NCI-H1092 (cell line): ENCODE measurements at regions not wholly inside any gene's neighbourhood (a gene's known extent, or its start where the extent isn't known, plus 50 kb on each side); places are given as distances from the start of the nearest gene placed in this dataset.

Experiments
- DNase-seq: peaks from one replicate; lab custom pipeline; 2025; lab: John Stamatoyannopoulos, UW

- DNase-seq = no peak
These were observed 182.2 kb upstream of the PCDH15 start for GRCh38 chr10:54983255-54983654.

DNA sequence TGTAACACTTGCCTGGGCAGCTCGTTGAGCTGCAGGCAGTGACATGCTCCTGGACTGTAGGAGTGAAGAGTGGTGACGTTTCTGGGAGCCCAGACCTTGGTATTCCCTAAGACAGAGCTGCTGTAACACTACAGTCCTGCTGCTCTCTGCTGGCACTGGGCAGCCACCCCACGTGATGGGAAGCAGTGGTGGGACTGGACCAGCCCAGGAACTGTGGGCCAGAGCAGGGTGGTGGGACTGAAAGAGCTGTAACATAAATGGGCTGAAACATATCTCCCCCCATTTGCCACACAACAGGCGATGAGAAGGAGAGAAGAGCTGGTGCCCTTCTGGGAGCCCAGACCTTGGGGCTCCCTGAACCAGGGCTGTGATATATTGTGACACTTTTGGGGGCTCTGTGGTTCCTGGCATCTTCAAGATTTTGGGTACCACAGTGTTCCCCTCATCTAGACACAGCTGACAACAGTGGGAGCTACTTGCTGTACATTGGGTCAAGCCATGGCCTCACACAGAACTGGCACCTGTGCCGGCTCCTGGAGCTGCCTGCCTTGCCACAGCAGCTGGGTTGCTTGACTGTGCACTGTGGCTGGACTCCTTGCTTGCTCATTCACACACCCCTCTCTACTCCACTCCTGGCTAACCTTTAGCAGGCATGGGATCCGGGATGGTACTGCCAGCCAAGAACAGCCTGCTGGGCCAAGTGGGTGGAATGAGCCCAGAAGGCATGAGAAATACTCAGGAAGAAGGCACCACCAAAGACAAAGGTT, 161.3 kb upstream of the PCDH15 start:
- DNase-seq = no peak

GRCh38 chr10:54961040-54961439, 160.0 kb upstream of the PCDH15 start:
- DNase-seq = no peak

DNA sequence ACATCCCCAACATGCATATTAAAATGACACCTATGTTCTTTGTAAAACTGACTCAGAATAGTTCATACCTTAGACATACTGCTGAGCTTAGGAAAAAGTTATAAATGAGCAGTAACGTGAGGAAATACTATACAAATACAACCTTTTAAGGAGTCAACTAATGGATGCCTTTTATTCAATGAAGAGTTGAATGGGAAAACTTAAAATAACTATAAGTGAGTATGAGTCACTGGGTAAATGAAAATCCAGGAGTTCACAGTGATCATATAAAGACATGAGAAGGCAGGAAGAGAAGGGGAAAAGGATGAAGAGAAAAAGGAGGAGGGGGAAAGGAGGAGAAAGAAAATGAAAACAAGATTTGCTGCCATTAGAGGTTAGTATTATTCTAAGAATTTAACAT, 157.8 kb upstream of the PCDH15 start:
- no peak for DNase-seq

- DNase-seq = no peak
These were observed 146.6 kb upstream of the PCDH15 start for GRCh38 chr10:54947605-54948004.

DNA sequence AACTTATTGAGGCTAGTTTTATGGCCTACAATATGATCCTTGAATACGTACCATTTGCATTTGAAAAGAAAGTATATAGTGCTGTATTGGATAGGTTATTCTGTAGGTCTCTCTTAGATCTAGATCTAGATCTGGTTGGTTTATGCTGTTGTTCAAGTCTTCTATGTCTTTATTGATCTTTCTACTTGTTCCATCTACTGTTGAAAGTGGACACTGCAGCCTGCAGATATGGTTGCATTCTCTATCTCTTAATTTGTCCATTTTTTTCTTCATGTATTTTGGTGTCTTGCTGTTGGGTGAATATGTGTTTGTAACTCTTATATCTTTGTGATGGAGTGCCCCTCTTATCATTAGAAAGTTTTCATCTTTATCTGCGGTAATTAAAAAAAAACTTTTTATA, 139.4 kb upstream of the PCDH15 start:
- DNase-seq = no peak

DNA sequence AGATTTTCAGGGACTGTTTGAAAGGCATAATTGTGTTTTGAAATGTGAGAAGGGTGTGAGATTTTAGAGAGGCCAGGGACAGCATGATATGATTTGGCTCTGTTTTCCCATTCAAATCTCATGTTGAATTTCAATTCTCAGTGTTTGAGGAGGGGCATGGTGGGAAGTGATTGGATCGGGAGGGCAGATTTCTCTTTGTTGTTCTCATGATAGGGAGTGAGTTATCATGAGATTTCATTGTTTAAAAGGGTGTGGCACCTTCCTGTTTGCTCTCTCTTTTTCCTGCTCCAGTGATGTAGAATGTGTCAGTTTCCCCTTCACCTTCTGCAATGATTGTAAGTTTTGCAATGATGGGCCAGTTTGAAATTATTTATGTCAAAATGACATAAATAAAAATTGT, 113.0 kb upstream of the PCDH15 start:
- no peak for DNase-seq

GRCh38 chr10:54909165-54909564, 108.1 kb upstream of the PCDH15 start:
- no peak for DNase-seq

DNA sequence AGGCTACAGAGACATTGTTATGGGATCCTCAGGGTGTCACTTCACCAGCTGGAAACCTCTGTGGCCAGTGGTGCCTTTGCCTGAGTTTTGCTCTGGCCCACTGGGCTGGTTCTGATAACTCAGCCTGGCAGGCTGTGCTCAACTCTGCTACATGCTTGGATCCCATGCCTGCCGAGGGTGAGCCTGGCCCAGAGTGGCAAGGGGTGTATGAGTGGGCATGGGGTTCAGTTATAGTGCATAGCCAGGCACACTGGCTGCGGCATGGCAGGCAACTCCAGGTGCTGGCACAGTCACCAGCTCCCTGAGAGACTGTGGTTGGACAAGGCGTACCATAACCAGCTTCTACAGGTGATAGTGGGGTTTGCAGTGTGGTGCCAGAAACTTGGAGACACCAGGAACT, 107.0 kb upstream of the PCDH15 start:
- no peak for DNase-seq

- DNase-seq = no peak
These were observed 105.9 kb upstream of the PCDH15 start for GRCh38 chr10:54906940-54907339.

DNA sequence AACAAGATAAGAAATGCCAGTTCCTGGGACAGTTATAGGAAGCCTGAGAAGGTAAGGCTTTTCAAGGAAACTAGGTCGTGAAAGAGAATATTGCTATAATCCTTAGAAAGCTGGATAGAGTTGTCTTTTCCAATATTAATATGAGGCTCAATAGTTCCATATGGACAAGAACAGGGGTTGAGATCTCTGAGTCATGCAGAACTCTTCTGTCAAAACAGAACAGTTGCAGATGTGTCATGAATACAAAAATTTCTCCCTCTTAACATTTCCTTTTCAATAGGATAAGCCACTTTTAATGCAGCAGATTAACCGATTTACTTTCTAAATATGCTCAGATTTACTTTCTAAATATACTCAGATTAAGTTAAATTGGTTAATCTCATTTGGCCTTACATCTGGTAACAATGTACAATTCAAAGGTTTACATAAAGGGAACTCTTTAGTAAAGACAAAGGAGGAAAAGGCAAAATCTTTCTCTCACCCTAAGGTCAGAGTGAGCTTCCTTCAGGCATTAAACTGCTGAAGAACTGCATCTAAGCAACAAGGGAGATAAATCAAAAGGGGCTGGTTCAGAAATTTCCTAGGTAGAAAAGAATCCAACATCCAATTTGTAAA, 104.7 kb upstream of the PCDH15 start:
- no peak for DNase-seq

- no peak for DNase-seq
These were observed 103.8 kb upstream of the PCDH15 start for GRCh38 chr10:54904833-54905232.

GRCh38 chr10:54903745-54904144, 102.7 kb upstream of the PCDH15 start:
- DNase-seq = no peak

DNA sequence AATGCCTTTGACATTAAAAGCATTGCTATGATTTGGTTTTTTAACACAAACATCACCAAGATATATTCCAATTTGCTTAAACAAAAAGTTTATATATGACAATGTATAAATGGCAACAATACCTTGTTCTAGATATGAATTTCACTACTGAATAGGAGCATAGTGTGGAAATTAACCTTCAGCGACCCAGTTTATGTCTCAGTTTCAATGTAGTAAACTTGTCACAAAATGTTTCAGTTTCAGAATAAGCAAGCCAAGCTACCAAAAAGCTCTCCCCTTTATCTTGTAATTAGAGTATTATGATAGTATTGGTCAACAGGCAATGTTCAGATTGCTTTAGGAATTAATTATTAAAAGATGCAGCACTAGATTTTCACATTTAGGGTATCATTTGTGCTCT, 99.6 kb upstream of the PCDH15 start:
- DNase-seq = no peak

DNA sequence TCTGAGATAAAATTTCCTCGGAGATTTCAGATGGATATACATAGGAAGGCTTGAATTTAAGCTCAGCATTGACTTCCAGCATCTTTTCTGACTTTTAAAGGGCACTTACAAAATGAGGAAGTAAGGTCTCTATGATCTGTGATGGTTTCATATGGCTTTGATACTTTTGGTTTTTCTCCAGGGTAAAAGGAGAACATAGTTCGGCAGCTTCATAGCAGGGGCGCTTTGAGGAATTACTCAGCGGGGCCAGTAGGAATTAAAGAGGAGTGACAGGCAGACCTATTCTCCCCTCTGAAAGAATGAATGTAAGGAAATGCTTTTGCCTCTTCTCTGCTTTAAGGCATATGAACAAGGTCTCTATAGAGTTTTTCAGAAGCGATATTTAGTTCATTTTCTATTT, 80.0 kb upstream of the PCDH15 start:
- DNase-seq = no peak

- no peak for DNase-seq
These were observed 68.0 kb upstream of the PCDH15 start for GRCh38 chr10:54869022-54869421.

DNA sequence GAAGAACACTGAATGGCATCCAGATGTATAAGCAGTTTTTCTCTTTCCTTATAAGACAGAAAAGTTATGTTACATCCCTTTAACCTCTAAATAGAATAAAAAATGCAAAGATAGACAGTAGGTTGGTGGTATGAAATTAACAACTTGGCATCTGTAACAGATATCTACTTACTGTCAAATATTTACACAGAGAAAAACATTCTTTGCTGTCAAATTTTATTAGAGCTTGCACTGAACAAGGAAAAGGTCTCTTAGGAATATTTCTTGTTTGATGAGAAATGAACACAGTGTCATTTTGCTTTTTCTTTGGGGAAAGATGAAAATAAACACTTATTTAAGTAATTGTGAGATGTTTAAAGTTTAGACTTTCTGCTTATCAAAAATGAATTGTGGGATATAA, 65.6 kb upstream of the PCDH15 start:
- no peak for DNase-seq

- DNase-seq = no peak
These were observed 53.8 kb upstream of the PCDH15 start for GRCh38 chr10:54854843-54855242.

DNA sequence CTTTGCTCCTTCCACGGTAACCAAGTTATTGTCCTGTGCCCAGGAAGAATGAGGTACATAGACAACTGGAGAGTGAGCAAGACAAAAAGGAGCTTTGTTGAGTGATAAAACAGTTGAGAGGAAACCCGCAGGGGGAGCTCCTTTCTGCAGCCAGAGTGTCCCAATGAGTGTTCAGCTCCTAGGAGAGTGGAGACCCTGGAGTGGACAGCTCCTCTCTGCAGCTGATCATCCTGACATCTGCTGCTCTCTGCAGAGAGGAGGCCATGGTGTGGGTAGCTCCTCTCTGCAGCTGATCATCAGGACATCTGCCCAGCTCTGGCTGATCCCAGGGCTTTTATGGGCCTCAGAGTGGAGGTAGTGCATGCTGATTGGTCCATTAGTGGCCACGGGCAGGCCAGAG, 53.4 kb upstream of the PCDH15 start:
- DNase-seq = no peak

- no peak for DNase-seq
These were observed 52.9 kb upstream of the PCDH15 start for GRCh38 chr10:54853883-54854282.
